H1 (cell line): ENCODE measurements at regions not wholly inside any gene's neighbourhood (a gene's known extent, or its start where the extent isn't known, plus 50 kb on each side); places are given as distances from the start of the nearest gene placed in this dataset.

ENCODE experiments used
- BACH1 ChIP-seq: IDR thresholded peaks from 2 replicates; pipeline ENCODE4 v1.6.1; 2012; ENCODE audit warnings: low read length, improper control_type of control experiment
- CBX5 ChIP-seq: fragments of 300-800, 300-1000 bp; sonication (generic); IDR thresholded peaks from 2 replicates; pipeline ENCODE4 v1.7.1; 2016; ENCODE audit warnings: antibody characterized with exemption, low read length, low read depth
- GTF2F1 ChIP-seq: IDR thresholded peaks from 2 replicates; pipeline ENCODE4 v1.6.1; 2012; ENCODE audit warnings: low read depth, low read length, improper control_type of control experiment, borderline replicate concordance
- NANOG ChIP-seq: IDR thresholded peaks from 2 replicates; pipeline ENCODE4 v1.6.1; 2011; ENCODE audit warnings: low read length, low read depth, mild to moderate bottlenecking, inconsistent platforms; ENCODE audit not compliant: insufficient read depth, poor library complexity, severe bottlenecking
- POLR2A ChIP-seq, 2 experiments: IDR thresholded peaks; 1 replicate in 1 of 2; 2 replicates in 1 of 2; pipeline ENCODE4 v1.6.1; 2011; ENCODE audit warnings: low read depth in 2 of 2, low read length in 2 of 2, mild to moderate bottlenecking in 2 of 2; ENCODE audit errors: control extremely low read depth in 1 of 2
- SIN3A ChIP-seq, 2 experiments: IDR thresholded peaks in 1 of 2; conservative IDR thresholded peaks in 1 of 2; 2 replicates each; pipeline ENCODE4 v1.6.1; 2011 to 2012; ENCODE audit warnings: low read length in 2 of 2, improper control_type of control experiment in 1 of 2, low read depth in 1 of 2, mild to moderate bottlenecking in 1 of 2

- no peak for TF ChIP-seq NANOG
- no peak for TF ChIP-seq CBX5
- no peak for TF ChIP-seq GTF2F1
- TF ChIP-seq POLR2A (IDR thresholded peaks at IDR 0.05; ENCODE audit: control extremely low read depth in 1 of 2, low read depth in 2 of 2, low read length in 2 of 2) = no peak
- TF ChIP-seq SIN3A (conservative IDR thresholded peaks at IDR 0.05 in 1 of 2, IDR thresholded peaks at IDR 0.05 in 1 of 2; ENCODE audit: low read depth in 1 of 2, low read length in 2 of 2) = no peak
- no peak for TF ChIP-seq BACH1
Measured at GRCh38 chr4:85409251-85409650, 65.7 kb upstream of the ARHGAP24 start (continued).
